SK-N-SH (cell line): ENCODE measurements at regions not wholly inside any gene's neighbourhood (a gene's known extent, or its start where the extent isn't known, plus 50 kb on each side); places are given as distances from the start of the nearest gene placed in this dataset.

Experiments
- CTCF ChIA-PET: fragments of 300-600, 350-600 bp; formaldehyde crosslinking; extraction: SDS; loops from one replicate; lab custom pipeline; 2021; lab: Yijun Ruan, JAX
- POLR2A ChIA-PET: fragments of 350-600 bp; sonication (Branson Sonifier 250); formaldehyde crosslinking; extraction: SDS; loops from one replicate; lab custom pipeline; 2020; ENCODE audit warnings: antibody characterized with exemption, inconsistent platforms; lab: Yijun Ruan, JAX
- DNase-seq: peaks from one replicate; pipeline ENCODE4 v3.0.0; 2012
- H2AFZ ChIP-seq: fragments of 200-600 bp; sonication (generic); 2 replicates; pipeline ENCODE4 v1.8.1; 2016; ENCODE audit warnings: antibody characterized with exemption, mild to moderate bottlenecking, low read depth
- H3F3A ChIP-seq: fragments of 200-600 bp; sonication (generic); replicated peaks from 2 replicates; pipeline ENCODE3; 2016; ENCODE audit warnings: antibody characterized with exemption, mild to moderate bottlenecking; ENCODE audit not compliant: insufficient read depth
- H3K27ac ChIP-seq, 2 experiments: fragments of 200-500 bp in 1 of 2; fragments of 200-600 bp in 1 of 2; sonication (Bioruptor generic) in 1 of 2; sonication (generic), shearing (Covaris generic) in 1 of 2; 2 replicates each; pipeline versions ENCODE4 v1.5.1 to v1.6.1; 2014 to 2016; ENCODE audit warnings: low read depth in 2 of 2, inconsistent platforms in 1 of 2, low read length in 1 of 2, mild to moderate bottlenecking in 1 of 2, mixed read lengths in 1 of 2
- H3K27me3 ChIP-seq: fragments of 200-600 bp; sonication (generic), shearing (Covaris generic); 2 replicates; pipeline ENCODE4 v1.6.1; 2016; ENCODE audit warnings: mixed run types; ENCODE audit not compliant: insufficient read depth
- H3K36me3 ChIP-seq, 2 experiments: fragments of 200-500 bp in 1 of 2; fragments of 200-600 bp in 1 of 2; sonication (Bioruptor generic) in 1 of 2; sonication (generic) in 1 of 2; replicated peaks in 1 of 2; 2 replicates each; pipeline versions ENCODE3 to v1.5.1; 2014 to 2016; ENCODE audit warnings: low read length in 1 of 2, mild to moderate bottlenecking in 1 of 2; ENCODE audit not compliant: insufficient read depth in 2 of 2, control insufficient read depth in 1 of 2
- H3K4me1 ChIP-seq, 2 experiments: fragments of 200-500 bp in 1 of 2; fragments of 200-600 bp in 1 of 2; sonication (Bioruptor generic) in 1 of 2; sonication (generic), shearing (Covaris generic) in 1 of 2; 2 replicates each; pipeline versions ENCODE4 v1.5.1 to v1.6.1; 2014 to 2016; ENCODE audit warnings: low read depth in 1 of 2, low read length in 1 of 2, mixed run types in 1 of 2; ENCODE audit not compliant: insufficient read depth in 2 of 2, control insufficient read depth in 1 of 2
- H3K4me2 ChIP-seq: fragments of 200-600 bp; sonication (generic), shearing (Covaris generic); 2 replicates; pipeline ENCODE4 v1.6.1; 2017; ENCODE audit warnings: mixed run types
- H3K4me3 ChIP-seq, 2 experiments: fragments of 200-500 bp in 1 of 2; fragments of 200-600 bp in 1 of 2; sonication (Bioruptor generic) in 1 of 2; sonication (generic), shearing (Covaris generic) in 1 of 2; 2 replicates each; pipeline versions ENCODE4 v1.5.1 to v1.8.1; 2014 to 2016; ENCODE audit warnings: low read depth in 2 of 2, inconsistent platforms in 1 of 2, low read length in 1 of 2, mild to moderate bottlenecking in 1 of 2, mixed read lengths in 1 of 2, moderate library complexity in 1 of 2
- H3K79me2 ChIP-seq: fragments of 200-600 bp; sonication (generic); 2 replicates; pipeline ENCODE4 v1.8.1; 2017; ENCODE audit warnings: mild to moderate bottlenecking; ENCODE audit not compliant: insufficient read depth
- H3K9ac ChIP-seq: fragments of 200-600 bp; sonication (generic); 2 replicates; pipeline ENCODE4 v1.6.1; 2017; ENCODE audit warnings: mixed run types
- H3K9me2 ChIP-seq: fragments of 200-600 bp; sonication (generic); 2 replicates; pipeline ENCODE4 v1.6.1; 2017; ENCODE audit warnings: mixed run types
- H3K9me3 ChIP-seq: fragments of 200-600 bp; sonication (generic); 2 replicates; pipeline ENCODE4 v1.6.1; 2017; ENCODE audit warnings: mixed run types, mild to moderate bottlenecking, moderate library complexity
- H4K20me1 ChIP-seq: fragments of 200-600 bp; sonication (generic); 2 replicates; pipeline ENCODE4 v1.6.1; 2017; ENCODE audit warnings: mild to moderate bottlenecking, mixed run types; ENCODE audit not compliant: insufficient read depth
- CHD2 ChIP-seq: fragments of 150-350 bp; IDR thresholded peaks from 2 replicates; pipeline ENCODE4 v1.6.1; 2018; ENCODE audit warnings: low read length; ENCODE audit not compliant: partially characterized antibody
- EZH2phosphoT487 ChIP-seq: fragments of 200-600 bp; sonication (generic); IDR thresholded peaks from 2 replicates; pipeline ENCODE4 v1.6.1; 2017; ENCODE audit warnings: low read depth, mixed run types, mild to moderate bottlenecking, antibody characterized with exemption, moderate library complexity, borderline replicate concordance
- FOXJ3 ChIP-seq: sonication (generic); formaldehyde crosslinking; IDR thresholded peaks from 2 replicates; pipeline ENCODE4 v1.5.1; 2020; ENCODE audit warnings: mild to moderate bottlenecking, missing genetic modification reagents
- FOXM1 ChIP-seq: IDR thresholded peaks from 2 replicates; pipeline ENCODE4 v1.4.0; 2012; ENCODE audit warnings: low read depth, mild to moderate bottlenecking
- GABPA ChIP-seq: IDR thresholded peaks from 2 replicates; pipeline ENCODE4 v1.4.0; 2012; ENCODE audit warnings: low read depth, mild to moderate bottlenecking
- SIN3A ChIP-seq: IDR thresholded peaks from 2 replicates; pipeline ENCODE4 v1.6.1; 2012; ENCODE audit warnings: low read depth, mild to moderate bottlenecking, low read length, moderate library complexity, borderline replicate concordance
- TAF1 ChIP-seq: IDR thresholded peaks from 2 replicates; pipeline ENCODE4 v1.6.1; 2012; ENCODE audit warnings: low read depth, mild to moderate bottlenecking, low read length, moderate library complexity, borderline replicate concordance
- YY1 ChIP-seq: IDR thresholded peaks from 2 replicates; pipeline ENCODE4 v1.4.0; 2012; ENCODE audit warnings: low read depth, mild to moderate bottlenecking
- WGBS: methylation state at CpG from one replicate; pipeline ENCODE4 v1.1.6; 2017; ENCODE audit warnings: low lambda C conversion rate; 5-methylcytosine and 5-hydroxymethylcytosine counted together
- TF ChIP-seq, protein P1 (sequence below): IDR thresholded peaks from 2 replicates; pipeline ENCODE4 v1.6.1; 2012; ENCODE audit warnings: mild to moderate bottlenecking, low read depth, low read length, moderate library complexity
- TF ChIP-seq, protein P2 (sequence below): IDR thresholded peaks from 2 replicates; pipeline ENCODE4 v1.4.0; 2012; ENCODE audit warnings: low read depth

DNA sequence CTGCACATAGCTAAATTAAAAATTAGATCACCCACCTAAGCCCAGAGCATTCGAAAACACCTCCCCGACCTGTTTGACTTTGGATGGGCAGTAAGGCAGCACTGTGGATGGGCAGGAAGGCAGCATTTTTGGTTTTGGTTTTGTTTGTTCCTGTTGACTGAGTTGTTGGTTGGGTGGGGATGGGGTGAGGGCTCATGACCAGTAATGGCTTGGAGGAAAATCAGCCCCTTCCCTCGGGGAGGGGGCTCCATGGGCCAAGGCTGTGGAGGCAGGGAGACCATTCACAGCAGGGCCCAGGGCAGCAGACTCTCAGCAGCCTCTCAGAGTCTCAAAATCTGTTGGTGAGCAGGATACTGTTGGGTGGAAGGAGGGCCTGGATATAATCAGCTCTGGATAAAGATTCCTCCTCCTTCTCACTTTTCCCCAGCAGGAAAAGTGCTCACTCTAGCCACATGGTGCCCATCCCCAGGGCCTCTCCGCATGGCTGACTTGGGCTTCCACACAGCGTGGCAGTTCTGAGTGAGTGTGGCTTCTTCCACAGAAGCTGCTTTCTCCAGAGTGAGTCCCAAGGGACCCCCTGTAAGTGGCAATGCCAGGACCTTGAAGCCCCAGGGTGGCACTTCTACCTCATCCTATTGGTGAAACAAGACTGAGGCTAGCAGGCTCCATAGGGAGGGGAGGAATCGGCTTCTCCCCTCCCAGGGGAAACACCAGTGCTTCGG is 1491.2 kb downstream of the BRD1 start:
- H3K4me3 ChIP-seq: no peak overlapping the region
- H3F3A ChIP-seq: no peaks in the 10 kb centered on the region
- no peak for DNase-seq
- POLR2A ChIA-PET: no interaction called here
- TF ChIP-seq, protein P1, sequence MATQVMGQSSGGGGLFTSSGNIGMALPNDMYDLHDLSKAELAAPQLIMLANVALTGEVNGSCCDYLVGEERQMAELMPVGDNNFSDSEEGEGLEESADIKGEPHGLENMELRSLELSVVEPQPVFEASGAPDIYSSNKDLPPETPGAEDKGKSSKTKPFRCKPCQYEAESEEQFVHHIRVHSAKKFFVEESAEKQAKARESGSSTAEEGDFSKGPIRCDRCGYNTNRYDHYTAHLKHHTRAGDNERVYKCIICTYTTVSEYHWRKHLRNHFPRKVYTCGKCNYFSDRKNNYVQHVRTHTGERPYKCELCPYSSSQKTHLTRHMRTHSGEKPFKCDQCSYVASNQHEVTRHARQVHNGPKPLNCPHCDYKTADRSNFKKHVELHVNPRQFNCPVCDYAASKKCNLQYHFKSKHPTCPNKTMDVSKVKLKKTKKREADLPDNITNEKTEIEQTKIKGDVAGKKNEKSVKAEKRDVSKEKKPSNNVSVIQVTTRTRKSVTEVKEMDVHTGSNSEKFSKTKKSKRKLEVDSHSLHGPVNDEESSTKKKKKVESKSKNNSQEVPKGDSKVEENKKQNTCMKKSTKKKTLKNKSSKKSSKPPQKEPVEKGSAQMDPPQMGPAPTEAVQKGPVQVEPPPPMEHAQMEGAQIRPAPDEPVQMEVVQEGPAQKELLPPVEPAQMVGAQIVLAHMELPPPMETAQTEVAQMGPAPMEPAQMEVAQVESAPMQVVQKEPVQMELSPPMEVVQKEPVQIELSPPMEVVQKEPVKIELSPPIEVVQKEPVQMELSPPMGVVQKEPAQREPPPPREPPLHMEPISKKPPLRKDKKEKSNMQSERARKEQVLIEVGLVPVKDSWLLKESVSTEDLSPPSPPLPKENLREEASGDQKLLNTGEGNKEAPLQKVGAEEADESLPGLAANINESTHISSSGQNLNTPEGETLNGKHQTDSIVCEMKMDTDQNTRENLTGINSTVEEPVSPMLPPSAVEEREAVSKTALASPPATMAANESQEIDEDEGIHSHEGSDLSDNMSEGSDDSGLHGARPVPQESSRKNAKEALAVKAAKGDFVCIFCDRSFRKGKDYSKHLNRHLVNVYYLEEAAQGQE: no peak
- TF ChIP-seq EZH2phosphoT487: no peak
- TF ChIP-seq FOXJ3: no peak
- TF ChIP-seq SIN3A: no peak
- TF ChIP-seq CHD2: no peak
- TF ChIP-seq FOXM1: no peak
- TF ChIP-seq YY1: no peak
- TF ChIP-seq, protein P2, sequence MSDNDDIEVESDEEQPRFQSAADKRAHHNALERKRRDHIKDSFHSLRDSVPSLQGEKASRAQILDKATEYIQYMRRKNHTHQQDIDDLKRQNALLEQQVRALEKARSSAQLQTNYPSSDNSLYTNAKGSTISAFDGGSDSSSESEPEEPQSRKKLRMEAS: no peak
- no peak overlapping the region for H3K27ac ChIP-seq
- no peak overlapping the region for H3K4me2 ChIP-seq
- CTCF ChIA-PET: no interaction called here
- no peaks in the 10 kb centered on the region for H3K27me3 ChIP-seq
- no peaks in the 10 kb centered on the region for H3K79me2 ChIP-seq
- H3K9me2 ChIP-seq: no peaks in the 10 kb centered on the region
- no peaks in the 10 kb centered on the region for H3K36me3 ChIP-seq
- H2AFZ ChIP-seq: no peak overlapping the region
- no peaks in the 10 kb centered on the region for H3K9me3 ChIP-seq
- no peaks in the 10 kb centered on the region for H4K20me1 ChIP-seq
- 21% methylated on average over 6 of the region's 7 CpGs for WGBS
- no peak overlapping the region for H3K9ac ChIP-seq
- H3K4me1 ChIP-seq: no peaks in the 10 kb centered on the region

DNA sequence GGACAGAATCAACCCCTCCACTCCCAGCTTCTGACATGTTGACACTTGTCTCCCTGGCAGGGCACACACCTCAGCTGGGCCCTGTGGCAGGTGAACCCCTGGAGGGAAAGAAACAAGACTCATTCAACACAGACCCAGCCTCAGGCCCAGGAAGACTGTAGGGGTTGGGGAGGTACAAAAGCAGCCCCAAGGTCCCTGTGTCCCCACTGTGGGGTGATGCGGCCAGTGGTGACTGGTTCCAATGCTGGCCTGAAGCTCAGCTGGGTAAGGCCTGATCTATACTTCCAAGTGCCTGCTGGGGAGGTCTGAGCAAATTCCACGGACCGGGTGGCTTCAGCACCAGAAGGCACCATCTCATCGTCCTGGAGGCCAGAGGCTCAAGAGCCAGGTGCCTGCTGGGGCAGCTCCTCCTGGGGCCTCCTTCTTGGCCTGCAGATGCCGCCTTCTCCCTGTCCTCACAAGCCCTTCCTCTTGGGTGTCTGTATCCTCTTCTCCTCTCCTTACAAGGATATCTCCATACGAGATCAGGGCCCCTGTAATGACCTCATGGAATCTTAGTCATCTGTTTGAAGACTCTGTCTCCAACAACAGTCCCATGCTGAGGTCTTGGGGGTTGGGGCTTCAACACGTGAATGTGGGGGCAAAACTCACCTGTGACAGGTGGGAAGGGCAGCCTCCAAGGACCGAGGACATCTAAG is 1492.1 kb downstream of the BRD1 start:
- POLR2A ChIA-PET: no interaction called here
- Histone ChIP-seq H3K4me3 (no peak overlapping the region), H3K9me2 (no peaks in the 10 kb centered on the region), H3K4me1 (no peaks in the 10 kb centered on the region), H3K27me3 (no peaks in the 10 kb centered on the region), H3K4me2 (no peak overlapping the region), H3F3A (no peaks in the 10 kb centered on the region), H3K36me3 (no peaks in the 10 kb centered on the region), H3K27ac (no peak overlapping the region), H3K9me3 (no peaks in the 10 kb centered on the region), H2AFZ (no peak overlapping the region), H3K9ac (no peak overlapping the region), H3K79me2 (no peaks in the 10 kb centered on the region), H4K20me1 (no peaks in the 10 kb centered on the region)
- CTCF ChIA-PET: no interaction called here
- WGBS: 0% methylated on average over 2 of the region's 8 CpGs
- no peak for DNase-seq
- TF ChIP-seq TAF1 (no peak), GABPA (no peak)
- TF ChIP-seq, all 33 proteins: peak for 0
